ENCODE measurements at regions not wholly inside any gene's neighbourhood (a gene's known extent, or its start where the extent isn't known, plus 50 kb on each side); places are given as distances from the start of the nearest gene placed in this dataset.

GRCh38 chr5:91794455-91794854, 411.3 kb upstream of the ARRDC3 start:
- WGBS: no CpG with 5 or more reads among the region's 2 CpGs
- H3K4me3 ChIP-seq (ENCODE audit: insufficient read depth in 1 of 2, low read depth in 1 of 2, low read length in 2 of 2): no peak overlapping the region

DNA sequence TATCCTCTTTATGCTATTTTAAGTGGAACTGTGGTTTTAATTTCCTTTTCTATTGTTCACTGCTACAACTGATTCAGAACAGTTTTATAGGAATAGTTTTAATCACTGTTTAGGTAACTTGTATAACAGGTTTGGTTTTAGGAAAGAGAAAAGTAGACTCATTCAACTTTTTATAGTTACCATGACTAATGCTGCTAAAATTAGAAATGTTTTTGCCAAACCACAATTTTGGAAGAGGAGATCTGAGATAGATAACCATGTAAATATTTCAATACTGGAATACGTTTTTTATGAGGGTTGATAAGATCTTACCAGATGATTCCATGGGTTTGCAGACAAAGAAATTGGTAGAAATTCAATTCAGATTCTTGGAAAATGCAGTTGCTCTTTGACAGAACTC, 404.6 kb upstream of the ARRDC3 start:
- Histone ChIP-seq H3K18ac (ENCODE audit: low read depth in 1 of 2, low read length in 2 of 2) (no peak overlapping the region), H3K4me3 (ENCODE audit: insufficient read depth in 1 of 2, low read depth in 1 of 2, low read length in 2 of 2) (no peak overlapping the region), H3K27ac (ENCODE audit: low read length, poor library complexity, severe bottlenecking) (no peak overlapping the region), H2AFZ (ENCODE audit: low read depth, low read length) (no peak overlapping the region), H3K9ac (ENCODE audit: low read length) (no peak overlapping the region), H4K8ac (ENCODE audit: low read length) (no peak overlapping the region), H3K23ac (ENCODE audit: low read length in 2 of 2) (no peak overlapping the region), H4K91ac (ENCODE audit: low read length) (no peak overlapping the region), H2BK15ac (ENCODE audit: low read depth, poor library complexity, severe bottlenecking) (no peak overlapping the region), H2BK5ac (ENCODE audit: low read depth, low read length, poor library complexity, severe bottlenecking) (no peak overlapping the region), H2BK12ac (ENCODE audit: low read length in 2 of 2) (no peak overlapping the region), H3K9me3 (ENCODE audit: control insufficient read depth, low read length) (no peaks in the 10 kb centered on the region), H3K79me1 (replicated peaks; ENCODE audit: low read length, poor library complexity, severe bottlenecking) (no peaks in the 10 kb centered on the region), H3K4ac (ENCODE audit: low read depth in 1 of 2, low read length in 2 of 2) (no peak overlapping the region), H2BK120ac (ENCODE audit: low read depth, low read length) (no peak overlapping the region), H2AK5ac (ENCODE audit: low read length, severe bottlenecking) (no peak overlapping the region), H3K27me3 (ENCODE audit: control insufficient read depth in 1 of 2, insufficient read depth in 1 of 2, low read length in 2 of 2) (no peaks in the 10 kb centered on the region), H3K4me2 (ENCODE audit: low read length, poor library complexity, severe bottlenecking) (no peak overlapping the region), H3K14ac (ENCODE audit: low read length in 2 of 2) (no peak overlapping the region), H3K36me3 (ENCODE audit: control insufficient read depth in 1 of 2, insufficient read depth in 2 of 2, low read depth in 1 of 2, low read length in 2 of 2) (no peaks in the 10 kb centered on the region), H3K4me1 (ENCODE audit: control insufficient read depth, insufficient read depth, low read depth, low read length) (no peaks in the 10 kb centered on the region)
- no peak for DNase-seq
- WGBS: 37% methylated on average over 1 of the region's 1 CpG

More at GRCh38 chr5:91794455-91794854, 411.3 kb upstream of the ARRDC3 start:
- Histone ChIP-seq H4K91ac (ENCODE audit: low read length) (no peak overlapping the region), H2AFZ (ENCODE audit: low read depth, low read length) (no peak overlapping the region), H4K8ac (ENCODE audit: low read length) (no peak overlapping the region), H3K4me1 (ENCODE audit: control insufficient read depth, insufficient read depth, low read depth, low read length) (no peaks in the 10 kb centered on the region), H2BK120ac (ENCODE audit: low read depth, low read length) (no peak overlapping the region), H2BK15ac (ENCODE audit: low read depth, poor library complexity, severe bottlenecking) (no peak overlapping the region), H3K27me3 (ENCODE audit: control insufficient read depth in 1 of 2, insufficient read depth in 1 of 2, low read length in 2 of 2) (no peaks in the 10 kb centered on the region), H3K36me3 (ENCODE audit: control insufficient read depth in 1 of 2, insufficient read depth in 2 of 2, low read depth in 1 of 2, low read length in 2 of 2) (no peaks in the 10 kb centered on the region), H2AK5ac (ENCODE audit: low read length, severe bottlenecking) (no peak overlapping the region), H3K4me2 (ENCODE audit: low read length, poor library complexity, severe bottlenecking) (no peak overlapping the region), H2BK12ac (ENCODE audit: low read length in 2 of 2) (no peak overlapping the region), H3K79me1 (replicated peaks; ENCODE audit: low read length, poor library complexity, severe bottlenecking) (no peaks in the 10 kb centered on the region), H3K23ac (ENCODE audit: low read length in 2 of 2) (no peak overlapping the region), H3K18ac (ENCODE audit: low read depth in 1 of 2, low read length in 2 of 2) (no peak overlapping the region), H3K27ac (ENCODE audit: low read length, poor library complexity, severe bottlenecking) (no peak overlapping the region), H3K4ac (ENCODE audit: low read depth in 1 of 2, low read length in 2 of 2) (no peak overlapping the region), H3K14ac (ENCODE audit: low read length in 2 of 2) (no peak overlapping the region), H3K9ac (ENCODE audit: low read length) (no peak overlapping the region), H3K9me3 (ENCODE audit: control insufficient read depth, low read length) (no peaks in the 10 kb centered on the region), H2BK5ac (ENCODE audit: low read depth, low read length, poor library complexity, severe bottlenecking) (no peak overlapping the region)
- DNase-seq: no peak

GRCh38 chr5:91777671-91778070, 394.6 kb upstream of the ARRDC3 start:
- no peak overlapping the region for H3K9ac ChIP-seq (ENCODE audit: low read length)
- H4K8ac ChIP-seq (ENCODE audit: low read length): no peak overlapping the region
- no peak overlapping the region for H2AFZ ChIP-seq (ENCODE audit: low read depth, low read length)
- H2BK15ac ChIP-seq (ENCODE audit: low read depth, poor library complexity, severe bottlenecking): no peak overlapping the region
- no peak overlapping the region for H3K23ac ChIP-seq (ENCODE audit: low read length in 2 of 2)
- 93% methylated on average over 1 of the region's 2 CpGs for WGBS
- DNase-seq: no peak
- H3K4me1 ChIP-seq (ENCODE audit: control insufficient read depth, insufficient read depth, low read depth, low read length): no peaks in the 10 kb centered on the region
- no peak overlapping the region for H3K4me2 ChIP-seq (ENCODE audit: low read length, poor library complexity, severe bottlenecking)
- H2AK5ac ChIP-seq (ENCODE audit: low read length, severe bottlenecking): no peak overlapping the region
- no peak overlapping the region for H2BK5ac ChIP-seq (ENCODE audit: low read depth, low read length, poor library complexity, severe bottlenecking)
- no peaks in the 10 kb centered on the region for H3K79me1 ChIP-seq (replicated peaks; ENCODE audit: low read length, poor library complexity, severe bottlenecking)
- H3K36me3 ChIP-seq (ENCODE audit: control insufficient read depth in 1 of 2, insufficient read depth in 2 of 2, low read depth in 1 of 2, low read length in 2 of 2): no peaks in the 10 kb centered on the region
- no peak overlapping the region for H3K4ac ChIP-seq (ENCODE audit: low read depth in 1 of 2, low read length in 2 of 2)
- no peak overlapping the region for H3K27ac ChIP-seq (ENCODE audit: low read length, poor library complexity, severe bottlenecking)
- no peak overlapping the region for H3K4me3 ChIP-seq (ENCODE audit: insufficient read depth in 1 of 2, low read depth in 1 of 2, low read length in 2 of 2)
- no peaks in the 10 kb centered on the region for H3K27me3 ChIP-seq (ENCODE audit: control insufficient read depth in 1 of 2, insufficient read depth in 1 of 2, low read length in 2 of 2)
- no peak overlapping the region for H4K91ac ChIP-seq (ENCODE audit: low read length)
- no peak overlapping the region for H2BK120ac ChIP-seq (ENCODE audit: low read depth, low read length)
- no peak overlapping the region for H3K18ac ChIP-seq (ENCODE audit: low read depth in 1 of 2, low read length in 2 of 2)
- no peak overlapping the region for H3K14ac ChIP-seq (ENCODE audit: low read length in 2 of 2)
- H3K9me3 ChIP-seq (ENCODE audit: control insufficient read depth, low read length): no peaks in the 10 kb centered on the region
- no peak overlapping the region for H2BK12ac ChIP-seq (ENCODE audit: low read length in 2 of 2)

- Histone ChIP-seq H3K23ac (ENCODE audit: low read length in 2 of 2) (no peak overlapping the region), H2BK15ac (ENCODE audit: low read depth, poor library complexity, severe bottlenecking) (no peak overlapping the region), H3K4ac (ENCODE audit: low read depth in 1 of 2, low read length in 2 of 2) (no peak overlapping the region), H3K9me3 (ENCODE audit: control insufficient read depth, low read length) (no peaks in the 10 kb centered on the region), H2AFZ (ENCODE audit: low read depth, low read length) (no peak overlapping the region), H2BK12ac (ENCODE audit: low read length in 2 of 2) (no peak overlapping the region), H4K91ac (ENCODE audit: low read length) (no peak overlapping the region), H3K4me1 (ENCODE audit: control insufficient read depth, insufficient read depth, low read depth, low read length) (no peaks in the 10 kb centered on the region), H3K4me2 (ENCODE audit: low read length, poor library complexity, severe bottlenecking) (no peak overlapping the region), H2BK120ac (ENCODE audit: low read depth, low read length) (no peak overlapping the region), H3K36me3 (ENCODE audit: control insufficient read depth in 1 of 2, insufficient read depth in 2 of 2, low read depth in 1 of 2, low read length in 2 of 2) (no peaks in the 10 kb centered on the region), H3K27ac (ENCODE audit: low read length, poor library complexity, severe bottlenecking) (no peak overlapping the region), H2AK5ac (ENCODE audit: low read length, severe bottlenecking) (no peak overlapping the region), H3K27me3 (ENCODE audit: control insufficient read depth in 1 of 2, insufficient read depth in 1 of 2, low read length in 2 of 2) (no peaks in the 10 kb centered on the region), H3K79me1 (replicated peaks; ENCODE audit: low read length, poor library complexity, severe bottlenecking) (no peaks in the 10 kb centered on the region), H3K9ac (ENCODE audit: low read length) (no peak overlapping the region), H3K14ac (ENCODE audit: low read length in 2 of 2) (no peak overlapping the region), H4K8ac (ENCODE audit: low read length) (no peak overlapping the region), H3K4me3 (ENCODE audit: insufficient read depth in 1 of 2, low read depth in 1 of 2, low read length in 2 of 2) (no peak overlapping the region), H3K18ac (ENCODE audit: low read depth in 1 of 2, low read length in 2 of 2) (no peak overlapping the region), H2BK5ac (ENCODE audit: low read depth, low read length, poor library complexity, severe bottlenecking) (no peak overlapping the region)
- no peak for DNase-seq
- no CpG with 5 or more reads among the region's 2 CpGs for WGBS
These were observed 393.1 kb upstream of the ARRDC3 start for GRCh38 chr5:91776249-91776648.
